ENCODE measurements at regions not wholly inside any gene's neighbourhood (a gene's known extent, or its start where the extent isn't known, plus 50 kb on each side); places are given as distances from the start of the nearest gene placed in this dataset.

- DNase-seq, result no peak
These were observed 160.5 kb downstream of the KLF13 start for GRCh38 chr15:31486906-31487695.

GRCh38 chr15:31487811-31488436, 161.3 kb downstream of the KLF13 start:
- DNase-seq, result no peak

DNA sequence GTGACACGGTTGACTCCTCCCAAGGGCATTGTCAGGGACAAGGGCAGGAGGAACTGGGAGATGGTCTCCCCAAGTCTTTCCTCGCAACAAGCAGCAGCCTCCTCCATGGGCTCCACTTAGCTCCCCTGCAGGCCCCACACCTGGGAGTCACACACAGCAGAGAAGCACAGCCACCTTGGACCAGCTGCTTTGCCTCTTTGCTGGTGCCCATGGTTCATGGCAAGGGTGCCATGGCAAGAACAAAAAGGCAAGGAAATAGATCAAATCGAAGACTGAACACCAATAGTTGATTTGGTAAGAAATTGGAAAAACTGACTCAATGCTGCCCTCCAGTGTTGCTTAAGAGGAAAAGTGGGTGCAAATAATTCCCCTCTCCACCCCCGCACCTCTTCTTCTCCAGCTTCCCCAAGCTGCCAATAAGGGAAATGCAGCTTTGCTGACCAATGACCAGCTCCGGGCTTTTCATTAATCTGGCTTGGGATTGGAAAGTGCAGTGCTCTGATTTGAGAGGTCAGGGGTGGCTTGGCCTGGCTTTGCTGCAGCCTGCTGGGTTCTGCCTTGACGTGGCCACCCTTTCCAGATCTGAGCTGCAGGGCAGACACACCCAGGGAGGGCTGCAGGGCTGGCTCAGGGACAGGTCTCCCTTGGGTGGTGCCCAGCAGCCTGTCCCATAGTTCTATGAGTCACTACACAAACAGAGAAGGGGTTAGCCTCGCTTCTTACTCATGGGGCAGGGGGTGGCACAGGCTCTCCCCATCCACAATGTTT, 162.0 kb downstream of the KLF13 start:
- peak in 20 of 51 donors; percentile 17 to 73 (median 35) for DNase-seq

- DNase-seq, result no peak
These were observed 162.6 kb downstream of the KLF13 start for GRCh38 chr15:31489281-31489680.

DNA sequence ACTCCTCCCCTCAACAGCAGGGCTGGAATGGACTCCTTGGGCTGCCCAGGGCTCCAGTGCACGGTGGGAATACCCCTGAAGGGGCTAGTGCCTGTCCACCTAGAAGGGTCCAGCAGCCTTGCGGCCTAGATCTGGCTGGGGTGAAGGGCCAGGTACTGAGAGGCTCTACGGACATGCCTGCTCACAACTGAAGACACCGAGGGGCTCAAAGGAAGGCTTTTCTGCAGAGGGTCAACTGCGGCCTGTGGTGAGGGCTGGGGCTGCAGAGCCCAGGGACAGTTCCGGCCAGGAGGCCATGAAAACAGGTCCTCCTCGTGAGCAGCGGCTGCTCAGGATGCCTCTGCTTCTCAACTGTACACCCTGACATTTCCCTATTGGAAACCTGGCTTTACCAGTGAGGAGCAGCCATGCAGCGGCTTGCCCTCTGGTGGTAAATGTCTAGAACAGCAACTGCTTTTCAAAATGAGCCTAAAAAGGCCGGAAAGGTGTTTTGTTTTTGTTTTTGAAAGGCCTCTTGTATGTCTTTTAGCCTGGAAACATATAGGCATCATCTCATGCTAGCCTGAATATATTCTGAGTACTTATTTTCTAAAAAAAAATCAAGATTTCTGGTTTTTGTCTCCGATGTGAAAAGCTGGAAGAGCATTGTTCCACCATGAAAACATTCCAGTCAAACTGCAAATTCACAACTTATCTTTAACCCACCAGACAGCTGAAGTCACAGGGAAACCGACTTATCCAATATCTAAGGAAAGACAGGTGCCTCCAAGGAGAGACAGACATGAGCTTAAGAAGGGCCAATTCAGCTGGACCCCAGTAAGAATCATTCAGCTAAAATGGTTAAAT, 163.4 kb downstream of the KLF13 start:
- peak in 10 of 51 donors; percentile 11 to 53 (median 24) for DNase-seq

DNA sequence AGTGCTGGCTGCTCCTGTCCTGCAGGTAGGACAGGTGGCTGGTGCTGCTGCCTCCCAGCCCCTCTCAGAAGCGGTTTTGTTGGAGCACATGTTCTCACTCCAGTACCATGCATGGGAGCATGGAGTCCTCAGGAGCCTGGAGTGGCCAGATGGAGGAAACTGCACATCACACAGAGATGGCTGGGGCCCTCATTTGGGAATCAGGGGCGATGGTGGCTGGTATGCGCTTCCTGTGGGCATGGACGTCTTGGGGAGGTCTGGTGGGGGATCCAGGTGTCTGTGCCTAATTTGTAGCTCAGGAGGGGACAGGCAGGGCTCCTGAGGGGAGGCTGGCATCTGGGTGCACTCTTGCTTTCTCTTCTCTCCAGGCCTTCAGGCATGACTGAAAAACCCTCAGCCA, 168.2 kb downstream of the KLF13 start:
- no peak for DNase-seq

DNA sequence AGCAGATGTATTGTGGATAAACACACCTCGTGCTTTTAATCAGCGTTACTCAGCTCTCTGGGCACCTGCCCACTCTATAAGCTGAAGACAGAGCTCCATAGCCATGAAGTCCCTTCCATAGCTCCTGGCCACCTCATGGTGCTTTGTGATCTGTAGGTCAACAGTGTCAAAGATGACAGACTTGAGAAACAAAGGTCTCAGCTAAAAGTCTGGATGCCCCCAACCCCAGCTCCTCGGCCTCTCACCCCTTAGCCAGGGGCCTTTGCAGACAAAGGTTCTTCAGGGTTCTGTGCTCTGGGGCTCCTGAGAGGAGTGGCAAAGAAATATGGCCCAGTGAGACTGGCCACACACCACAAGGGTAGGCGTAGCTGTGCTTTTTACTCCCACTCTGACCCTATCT, 168.6 kb downstream of the KLF13 start:
- DNase-seq, result no peak

DNA sequence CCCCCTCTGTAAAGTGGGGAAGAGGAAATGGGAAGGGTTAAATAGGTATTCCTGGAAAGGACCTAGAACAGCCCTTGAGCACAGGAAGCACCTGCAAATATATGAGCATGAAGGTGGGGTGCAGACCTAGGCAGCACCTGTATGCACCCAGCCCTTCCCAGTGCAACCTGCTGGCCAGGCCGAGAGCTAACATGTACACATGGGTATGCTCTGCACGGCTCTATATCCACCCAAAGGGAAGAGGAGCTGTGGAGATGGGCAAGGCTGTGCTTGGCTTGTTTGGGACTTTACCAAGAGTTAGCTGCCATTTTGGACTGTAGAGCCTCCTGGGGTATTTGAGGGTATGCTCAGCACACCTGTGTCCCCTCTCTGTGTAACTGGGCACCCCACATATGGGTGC, 171.2 kb downstream of the KLF13 start:
- DNase-seq, result no peak

GRCh38 chr15:31498329-31498728, 171.7 kb downstream of the KLF13 start:
- no peak for DNase-seq

GRCh38 chr15:31498756-31499155, 172.1 kb downstream of the KLF13 start:
- DNase-seq, result no peak

DNA sequence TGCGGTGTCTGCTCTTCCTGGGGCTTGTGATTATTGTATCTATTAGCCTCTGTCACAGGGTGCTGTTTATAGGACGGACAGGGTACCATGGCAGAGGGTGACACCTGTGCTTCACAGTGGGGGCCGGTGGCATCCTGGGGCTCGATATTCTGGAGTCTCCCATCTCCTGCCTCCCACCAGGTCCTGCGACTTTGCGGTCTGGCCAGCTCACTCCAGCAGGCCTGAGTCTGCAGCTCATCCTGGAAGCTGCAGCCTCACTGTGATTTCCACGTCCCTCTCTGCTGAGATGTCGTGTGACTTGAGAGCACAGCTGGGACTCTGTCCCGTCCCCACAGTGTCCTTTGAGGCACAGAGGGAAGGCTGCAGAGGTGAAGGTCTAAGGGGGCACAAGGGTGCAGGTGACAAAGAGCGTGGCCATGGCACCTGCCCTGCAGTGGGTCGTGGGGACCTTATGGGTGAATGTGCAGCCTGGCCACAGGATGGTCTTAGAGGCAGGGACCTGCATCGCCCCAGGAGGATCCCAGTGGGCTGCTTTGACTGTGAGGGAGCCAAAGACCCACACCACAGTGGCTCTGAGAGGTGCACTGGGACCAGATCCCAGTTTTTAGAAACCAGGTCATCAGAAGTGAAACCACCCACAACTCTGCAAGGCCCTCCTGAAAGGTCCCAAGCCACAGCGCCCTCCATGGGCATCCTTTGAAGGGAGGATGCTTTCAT, 172.8 kb downstream of the KLF13 start:
- no peak for DNase-seq

- no peak for DNase-seq
These were observed 173.5 kb downstream of the KLF13 start for GRCh38 chr15:31499953-31500765.

DNA sequence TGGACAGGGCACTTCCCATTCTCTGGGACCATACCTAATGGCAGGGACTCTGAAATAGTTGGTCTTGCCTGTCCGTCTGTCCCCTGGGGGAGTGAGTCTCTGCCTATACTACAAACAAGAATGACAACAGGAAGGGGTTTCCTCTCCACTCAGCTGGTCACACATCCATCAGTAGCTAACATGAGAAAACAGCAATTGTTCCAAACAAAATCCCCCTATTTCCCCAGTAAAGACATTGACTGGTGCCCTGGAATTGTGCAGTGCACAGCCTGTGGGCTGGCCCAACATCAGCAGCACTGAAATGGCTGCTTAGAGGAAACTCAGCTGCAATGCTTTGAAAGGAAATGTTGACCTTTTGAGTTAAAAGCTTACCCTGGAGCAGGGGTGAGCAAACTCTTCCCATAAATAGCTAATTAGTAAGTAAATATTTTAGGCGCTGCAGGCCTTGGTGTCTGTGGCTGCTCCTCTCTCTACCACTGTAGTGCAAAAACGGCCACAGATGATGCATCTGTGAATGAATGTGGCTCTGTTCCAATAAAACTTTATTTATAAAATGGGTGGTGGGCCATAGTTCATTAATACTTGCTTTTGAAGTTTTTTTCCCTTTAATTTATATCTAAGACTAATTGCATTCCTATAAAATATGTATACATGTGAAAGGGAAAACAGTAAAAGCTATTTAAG, 174.3 kb downstream of the KLF13 start:
- no peak for DNase-seq

DNA sequence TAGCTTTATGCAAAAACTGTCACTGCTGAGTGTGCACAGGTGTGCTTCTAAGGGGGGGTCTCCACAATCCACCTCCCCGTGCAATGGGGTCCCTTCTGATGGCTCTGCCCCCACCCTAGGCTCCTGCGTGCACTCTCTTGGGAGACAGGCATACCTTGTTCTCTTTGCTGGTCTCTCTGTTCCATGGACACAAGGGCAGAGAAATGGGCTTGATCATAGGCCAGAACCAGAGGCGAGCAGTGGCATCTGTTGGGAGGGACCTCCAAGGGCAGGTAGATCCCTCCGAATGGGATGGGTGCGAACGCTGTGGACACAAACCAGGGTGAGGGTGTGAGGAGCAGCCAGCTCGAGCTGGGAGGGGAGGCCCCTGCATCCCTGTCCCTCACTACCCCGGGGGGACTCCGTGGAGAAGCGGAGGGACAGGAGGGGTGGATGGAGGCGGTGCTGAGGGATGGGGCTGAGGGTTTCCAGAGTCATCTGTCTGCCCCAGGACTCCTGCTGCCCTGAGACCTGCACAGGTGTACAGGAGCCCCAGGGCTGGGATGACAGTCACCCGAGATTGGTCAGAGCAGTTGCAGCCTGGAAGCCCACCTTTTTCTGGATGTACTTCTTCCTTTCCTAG, 175.0 kb downstream of the KLF13 start:
- DNase-seq, result no peak

DNA sequence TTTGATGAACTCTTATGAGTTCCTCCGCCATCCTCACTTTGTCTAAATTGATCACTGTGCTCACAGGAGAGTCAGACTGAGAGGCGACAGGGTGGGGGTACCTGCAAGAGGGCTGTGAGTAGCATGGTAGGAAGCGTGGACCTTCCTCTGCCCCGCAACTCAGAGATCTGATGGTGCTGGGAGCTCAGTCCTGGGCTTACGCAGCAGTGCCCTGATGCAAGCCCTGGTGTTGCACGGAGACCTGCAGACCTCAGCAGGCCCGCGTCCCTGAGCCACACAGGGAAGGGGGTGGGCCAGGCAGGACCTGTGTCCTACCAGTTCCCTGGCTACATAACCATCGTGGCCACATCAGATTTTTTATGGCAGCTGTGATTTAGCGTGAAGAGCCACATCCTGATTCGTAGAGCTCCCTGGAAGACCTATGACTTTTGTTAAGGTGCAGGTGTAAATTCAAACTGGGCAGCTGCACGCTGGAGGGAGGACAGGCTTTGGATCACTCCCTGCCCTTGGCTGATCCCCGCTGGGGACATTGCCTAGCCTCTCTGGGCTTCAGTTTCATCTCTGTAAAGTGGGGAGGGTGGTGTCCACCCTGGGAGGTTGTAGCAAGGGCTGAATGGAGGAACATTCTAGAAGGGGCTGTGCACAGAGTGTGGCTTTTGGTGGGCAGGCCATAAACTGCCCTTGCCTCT, 176.1 kb downstream of the KLF13 start:
- DNase-seq, result no peak

DNA sequence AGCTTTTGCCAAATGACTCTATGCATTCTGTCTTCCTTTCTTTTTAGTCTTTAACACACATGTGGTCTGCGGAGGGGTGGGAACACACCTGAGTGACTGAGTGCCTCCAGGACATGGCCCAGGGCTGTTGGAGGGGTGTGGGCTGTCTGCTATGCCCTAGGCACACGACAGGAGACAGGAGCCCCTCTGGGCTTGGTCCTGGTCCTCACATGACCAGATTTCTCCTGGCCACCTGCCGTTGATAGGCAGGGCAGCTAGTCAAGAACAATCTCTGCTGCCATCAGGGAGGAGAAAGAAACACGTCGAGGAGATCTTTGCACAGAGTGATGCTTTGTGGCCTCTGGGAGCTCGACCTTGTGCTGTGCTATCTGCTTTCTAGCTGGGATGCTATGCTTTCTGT, 176.6 kb downstream of the KLF13 start:
- DNase-seq, result no peak

- DNase-seq, result no peak
These were observed 177.3 kb downstream of the KLF13 start for GRCh38 chr15:31503758-31504461.

- DNase-seq, result no peak
These were observed 177.8 kb downstream of the KLF13 start for GRCh38 chr15:31504462-31504839.

Data from hypothalamus (tissue), 51 donors.